GM08714 (cell line): ENCODE measurements at regions not wholly inside any gene's neighbourhood (a gene's known extent, or its start where the extent isn't known, plus 50 kb on each side); places are given as distances from the start of the nearest gene placed in this dataset.

Experiments used
- H3K4me3 ChIP-seq: fragments of 200-500 bp; sonication (Bioruptor generic); 2 replicates; pipeline ENCODE4 v1.5.1; 2014; ENCODE audit warnings: mild to moderate bottlenecking, low read length, inconsistent platforms
- ZNF274 ChIP-seq: IDR thresholded peaks from 2 replicates; pipeline ENCODE4 v1.6.1; 2012; ENCODE audit warnings: mild to moderate bottlenecking, low read depth, low read length

- TF ChIP-seq ZNF274 = no peak
- peak overlapping the region; percentile 14; the same call in 1 of the 2 replicates for H3K4me3 ChIP-seq
These were observed 101.5 kb upstream of the MARCKS start for GRCh38 chr6:113755449-113756289.

DNA sequence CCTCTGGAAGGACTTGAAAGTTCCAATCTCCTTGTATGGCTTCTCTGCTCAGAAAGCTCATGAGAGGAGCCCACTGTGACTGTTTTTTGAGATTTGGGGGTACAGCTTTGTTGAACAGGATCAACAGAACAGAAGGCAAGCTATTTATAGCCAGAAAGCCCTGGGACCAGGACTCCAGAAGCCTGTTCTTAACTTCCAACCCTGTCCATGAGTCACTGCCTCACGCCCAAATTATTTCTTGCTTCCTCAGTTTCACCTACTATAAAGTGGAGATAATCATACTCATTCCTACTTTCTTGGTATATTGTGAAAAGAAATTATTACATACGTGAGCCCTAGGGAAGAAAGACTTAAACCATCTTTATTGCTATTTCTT lies 100.9 kb upstream of the MARCKS start:
- no peak for TF ChIP-seq ZNF274
- peak overlapping the region; percentile 14; the same call in 1 of the 2 replicates for H3K4me3 ChIP-seq

- no peak for TF ChIP-seq ZNF274
- no peak overlapping the region for H3K4me3 ChIP-seq
These were observed 98.9 kb upstream of the MARCKS start for GRCh38 chr6:113758214-113758613.

DNA sequence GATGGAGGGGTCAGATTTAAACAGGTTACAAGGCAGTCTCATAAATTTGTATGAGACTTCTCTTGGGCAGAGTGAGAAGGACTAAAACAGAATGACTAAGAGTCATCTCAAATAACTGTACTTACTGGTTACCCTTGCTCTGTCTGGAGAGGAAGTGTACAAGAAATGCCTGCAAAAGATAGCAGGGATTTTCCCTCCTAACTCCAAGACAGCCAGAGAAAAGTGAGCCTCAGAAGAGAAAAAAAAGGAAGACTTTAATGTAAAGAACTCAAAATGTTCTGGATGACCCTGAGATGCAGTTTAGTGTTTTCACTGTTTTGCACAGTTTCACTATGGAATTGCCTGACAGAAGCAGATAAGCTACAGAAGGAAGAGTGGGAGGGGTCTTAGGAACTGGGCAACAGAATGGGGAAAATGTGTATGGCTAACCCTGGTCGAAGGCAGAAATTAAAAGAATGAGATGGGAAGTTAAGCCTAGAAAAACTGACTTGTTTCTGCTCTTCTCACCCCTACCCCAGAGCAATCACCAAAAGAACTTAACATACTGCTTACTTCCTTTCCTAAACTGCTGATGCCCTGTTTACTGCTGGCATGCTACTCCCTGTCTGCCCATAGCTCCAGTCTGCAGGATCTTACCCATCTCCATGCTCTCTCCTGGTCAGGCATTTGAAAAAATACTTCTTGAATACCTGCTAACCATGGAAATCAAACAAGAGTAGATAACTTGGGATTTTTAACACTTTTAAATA lies 98.1 kb upstream of the MARCKS start:
- H3K4me3 ChIP-seq = no peak overlapping the region
- TF ChIP-seq ZNF274 = no peak

- no peak overlapping the region for H3K4me3 ChIP-seq
- TF ChIP-seq ZNF274 = no peak
These were observed 94.5 kb upstream of the MARCKS start for GRCh38 chr6:113762641-113763040.

- H3K4me3 ChIP-seq = no peak overlapping the region
- TF ChIP-seq ZNF274 = no peak
These were observed 93.8 kb upstream of the MARCKS start for GRCh38 chr6:113763311-113763766.

GRCh38 chr6:113763876-113764275 lies 93.3 kb upstream of the MARCKS start:
- H3K4me3 ChIP-seq = no peak overlapping the region
- TF ChIP-seq ZNF274 = no peak

- H3K4me3 ChIP-seq = no peak overlapping the region
- no peak for TF ChIP-seq ZNF274
These were observed 91.2 kb upstream of the MARCKS start for GRCh38 chr6:113765909-113766308.

- TF ChIP-seq ZNF274 = no peak
- no peak overlapping the region for H3K4me3 ChIP-seq
These were observed 89.2 kb upstream of the MARCKS start for GRCh38 chr6:113767985-113768384.

DNA sequence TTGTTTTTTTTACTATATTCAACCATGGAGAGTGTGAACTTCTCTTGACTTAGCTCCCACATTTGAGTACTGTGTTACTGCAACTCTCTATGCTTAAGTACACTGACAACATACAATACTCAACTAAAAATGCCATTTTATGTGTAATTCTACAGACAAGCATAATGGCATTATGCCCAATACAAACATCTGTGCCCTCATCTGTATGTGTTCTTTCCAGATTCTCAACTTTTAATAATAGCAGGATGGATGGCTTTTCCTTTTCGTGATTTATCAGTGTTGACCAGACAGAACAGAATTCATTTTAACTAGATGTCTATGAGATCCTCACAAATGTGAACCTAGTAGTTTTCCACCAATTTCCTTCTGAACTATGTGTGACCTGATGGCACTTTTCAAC lies 84.2 kb upstream of the MARCKS start:
- TF ChIP-seq ZNF274 = no peak
- no peak overlapping the region for H3K4me3 ChIP-seq

GRCh38 chr6:113774127-113774825 lies 82.9 kb upstream of the MARCKS start:
- TF ChIP-seq ZNF274 = no peak
- H3K4me3 ChIP-seq = no peak overlapping the region

DNA sequence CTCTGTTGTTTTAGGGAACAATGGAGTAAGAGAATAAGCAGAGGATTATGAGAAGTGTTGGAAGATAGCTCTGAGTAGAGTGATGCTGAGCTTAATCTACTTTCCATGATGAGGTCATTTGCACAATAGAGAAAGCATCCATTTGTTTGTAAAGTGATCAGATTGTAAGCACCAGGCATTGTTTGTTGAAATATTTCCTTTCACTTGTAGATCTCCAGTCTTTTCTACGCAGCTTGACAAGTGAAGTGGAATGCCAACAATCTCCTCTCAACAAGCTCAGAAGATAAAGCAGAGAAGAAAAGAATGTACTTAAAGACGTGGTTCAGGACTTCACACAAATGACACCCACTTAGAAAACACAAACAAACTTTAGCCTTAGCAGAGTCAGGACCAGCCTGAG lies 80.1 kb upstream of the MARCKS start:
- H3K4me3 ChIP-seq = no peak overlapping the region
- TF ChIP-seq ZNF274 = no peak

- H3K4me3 ChIP-seq = no peak overlapping the region
- TF ChIP-seq ZNF274 = no peak
These were observed 79.5 kb upstream of the MARCKS start for GRCh38 chr6:113777601-113778000.

DNA sequence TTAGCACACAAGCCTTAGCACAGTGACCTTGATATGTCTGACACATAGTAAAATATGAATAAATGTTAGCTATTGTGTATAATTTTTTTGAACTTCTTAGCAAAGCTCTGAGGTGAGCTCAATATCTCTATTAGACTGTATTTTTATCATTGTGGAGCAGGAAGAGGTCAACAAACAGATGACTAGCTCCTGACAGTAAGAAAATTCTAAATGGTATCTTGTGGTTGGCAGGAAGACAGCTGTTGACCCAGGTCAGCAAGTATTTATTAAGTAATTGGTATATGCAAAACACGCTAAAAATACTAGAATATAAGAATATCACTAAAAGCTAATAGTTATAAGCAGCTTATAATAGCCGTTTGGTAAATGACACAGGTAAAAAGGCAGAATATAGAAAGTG lies 77.5 kb upstream of the MARCKS start:
- no peak for TF ChIP-seq ZNF274
- no peak overlapping the region for H3K4me3 ChIP-seq
